Astrocyte of the spinal cord (primary cell): ENCODE measurements at regions not wholly inside any gene's neighbourhood (a gene's known extent, or its start where the extent isn't known, plus 50 kb on each side); places are given as distances from the start of the nearest gene placed in this dataset.

Experiments
- DNase-seq: peaks from one replicate; pipeline ENCODE4 v3.0.0; 2011; ENCODE audit warnings: low read depth, low spot score
- H3K4me3 ChIP-seq: 2 replicates; pipeline ENCODE4 v1.5.1; 2011; ENCODE audit warnings: low read depth, mild to moderate bottlenecking, low read length, moderate library complexity
- CTCF ChIP-seq: IDR thresholded peaks from 2 replicates; pipeline ENCODE4 v1.5.1; 2012; ENCODE audit warnings: low read depth, mild to moderate bottlenecking, low read length, inconsistent platforms
- in situ Hi-C: cut with HindIII; loops from 2 replicates; pipeline ENCODE4 v1.10.0; 2017; ENCODE audit warnings: low sequenced_read_pairs

DNA sequence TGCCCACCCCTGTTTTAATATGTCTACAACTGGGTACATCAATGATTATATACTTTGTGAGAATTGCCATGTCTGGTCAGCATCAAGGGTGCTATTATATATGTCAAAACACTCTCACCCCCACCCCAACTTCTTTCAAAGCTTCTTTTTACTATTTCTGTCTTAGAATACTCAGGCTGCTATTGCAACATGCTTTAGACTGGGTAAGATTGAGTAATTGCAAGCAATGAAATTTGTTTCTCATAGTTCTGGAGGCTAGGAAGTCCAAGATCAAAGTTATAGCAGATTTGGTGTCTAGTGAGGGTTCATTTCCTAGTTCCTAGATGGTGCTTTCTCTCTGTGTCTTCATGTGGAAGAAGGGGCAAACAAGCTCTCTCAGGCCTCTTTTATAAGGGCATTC lies 100.5 kb upstream of the KCNK1 start:
- TF ChIP-seq CTCF: no peak
- no peak overlapping the region for H3K4me3 ChIP-seq
- DNase-seq: no peak
- in situ Hi-C loops: no loop called here

DNA sequence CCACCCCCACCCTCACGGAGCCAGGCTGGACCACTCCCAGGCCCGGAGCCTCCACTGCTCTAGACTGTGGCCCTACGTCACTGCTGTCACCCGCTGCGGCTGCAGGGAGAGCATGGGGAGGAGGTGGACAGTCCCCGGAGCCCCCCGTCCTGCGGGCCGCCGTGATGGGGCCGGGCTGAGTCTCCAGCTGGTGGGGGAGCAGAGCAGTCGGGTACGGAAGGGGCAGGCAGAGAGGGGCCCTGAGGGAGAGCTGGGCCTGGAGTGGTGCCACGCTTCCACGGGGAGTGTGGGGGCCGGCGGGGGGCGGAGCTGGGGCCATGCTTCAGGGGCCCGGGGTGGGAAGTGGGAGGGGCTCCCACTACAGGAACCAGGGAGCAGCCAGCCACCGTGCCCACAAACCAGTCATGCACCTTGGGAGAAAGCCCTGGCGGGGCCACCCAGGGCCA lies 98.9 kb upstream of the KCNK1 start:
- no peak for TF ChIP-seq CTCF
- no peak for DNase-seq
- no peak overlapping the region for H3K4me3 ChIP-seq
- in situ Hi-C loops: no loop called here

- no peak for DNase-seq
- no peak for TF ChIP-seq CTCF
- in situ Hi-C loops: no loop called here
- H3K4me3 ChIP-seq: no peak overlapping the region
Observed at GRCh38 chr1:233516732-233517131, 97.2 kb upstream of the KCNK1 start.

DNA sequence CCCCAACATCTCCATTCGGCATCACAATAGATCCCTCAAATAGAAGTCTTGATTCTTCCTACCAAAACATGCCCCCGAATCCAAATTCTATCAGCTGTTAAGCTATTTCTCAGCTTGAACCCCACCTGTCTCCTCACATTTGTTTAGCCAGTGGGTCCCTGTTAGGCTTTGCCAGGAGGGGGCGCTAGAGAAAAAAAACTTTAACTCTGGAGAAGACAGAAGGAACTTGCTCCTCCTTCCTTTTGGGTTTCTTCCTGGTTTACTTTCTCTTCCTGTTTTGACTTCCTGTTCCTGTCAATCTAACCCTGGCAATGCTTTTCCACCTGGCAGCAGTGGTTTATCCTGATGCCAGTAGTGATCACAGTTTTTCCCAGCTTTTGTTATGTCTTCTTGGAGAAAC lies 95.6 kb upstream of the KCNK1 start:
- DNase-seq: peak; percentile 13
- in situ Hi-C loops: no loop called here
- H3K4me3 ChIP-seq: no peak overlapping the region
- peak; percentile 61 for TF ChIP-seq CTCF

DNA sequence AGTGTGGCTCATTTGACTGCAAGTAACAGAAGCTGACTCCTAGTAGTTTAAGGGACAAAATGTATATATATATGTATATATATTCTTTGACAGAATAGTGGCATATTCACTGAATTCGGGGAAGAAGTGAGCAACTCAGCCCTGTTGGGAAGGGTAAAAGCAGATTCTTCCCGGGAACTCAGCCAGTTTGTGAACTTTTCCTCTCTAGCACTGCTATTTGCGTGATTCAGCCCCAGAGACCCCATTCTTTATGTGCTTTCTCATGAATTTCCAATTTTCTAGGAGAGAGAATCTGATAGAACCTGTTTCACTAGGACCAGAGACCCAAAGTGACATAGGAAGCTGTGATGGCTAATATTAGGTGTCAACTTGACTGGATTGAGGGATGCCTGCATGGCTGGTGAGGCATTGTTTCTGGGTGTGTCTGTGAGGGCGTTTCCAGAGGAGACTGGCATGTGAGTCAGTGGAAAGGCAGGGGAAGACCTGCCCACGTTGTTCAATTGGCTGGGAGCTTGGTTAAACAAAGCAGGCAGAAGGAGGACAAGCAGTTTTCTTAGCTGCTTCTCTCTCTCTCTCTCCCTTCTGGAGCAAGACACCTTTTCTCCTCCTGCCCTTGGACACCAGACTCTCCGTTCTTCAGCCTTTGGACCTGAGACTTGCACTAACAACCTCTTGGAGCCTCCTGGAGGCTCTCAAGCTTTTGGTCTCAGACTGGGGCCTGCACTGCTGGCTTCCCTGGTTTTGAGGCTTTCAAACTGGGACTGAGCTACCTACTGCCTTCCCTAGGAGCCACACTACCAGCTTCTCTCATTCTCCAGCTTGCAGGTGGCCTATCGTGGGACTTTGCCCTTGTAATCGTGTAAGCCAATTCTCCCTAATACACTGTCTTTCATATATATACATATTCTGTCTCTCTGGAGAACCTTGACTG lies 93.4 kb upstream of the KCNK1 start:
- H3K4me3 ChIP-seq: no peak overlapping the region
- in situ Hi-C loops: no loop called here
- no peak for TF ChIP-seq CTCF
- DNase-seq: peak; percentile 26

- TF ChIP-seq CTCF: no peak
- no peak for DNase-seq
- H3K4me3 ChIP-seq: no peak overlapping the region
- in situ Hi-C loops: no loop called here
Observed at GRCh38 chr1:233523047-233523446, 90.9 kb upstream of the KCNK1 start.
